GM23248 (cell line): ENCODE measurements at regions not wholly inside any gene's neighbourhood (a gene's known extent, or its start where the extent isn't known, plus 50 kb on each side); places are given as distances from the start of the nearest gene placed in this dataset.

ENCODE experiments used
- DNase-seq: peaks from one replicate; pipeline ENCODE4 v3.0.0-alpha.2; 2015
- H2AFZ ChIP-seq: fragments of 200-600 bp; sonication (generic); 2 replicates; pipeline ENCODE4 v1.6.1; 2016; ENCODE audit warnings: antibody characterized with exemption
- H3F3A ChIP-seq: fragments of 200-600 bp; sonication (generic); 2 replicates; pipeline ENCODE4 v1.6.1; 2016; ENCODE audit warnings: mild to moderate bottlenecking, antibody characterized with exemption, mixed run types; ENCODE audit not compliant: insufficient read depth
- H3K27ac ChIP-seq: fragments of 200-600 bp; sonication (generic); 2 replicates; pipeline ENCODE4 v1.5.1; 2016; ENCODE audit warnings: mild to moderate bottlenecking
- H3K27me3 ChIP-seq: fragments of 200-600 bp; sonication (generic); replicated peaks from 2 replicates; pipeline ENCODE4 v1.6.1; 2016; ENCODE audit warnings: mild to moderate bottlenecking; ENCODE audit not compliant: insufficient read depth
- H3K36me3 ChIP-seq: fragments of 200-600 bp; sonication (generic); 2 replicates; pipeline ENCODE4 v1.6.1; 2016; ENCODE audit warnings: low read depth, mild to moderate bottlenecking
- H3K4me1 ChIP-seq: fragments of 200-600 bp; sonication (generic); 2 replicates; pipeline ENCODE4 v1.6.1; 2016; ENCODE audit warnings: mild to moderate bottlenecking; ENCODE audit not compliant: insufficient read depth
- H3K4me2 ChIP-seq: fragments of 200-600 bp; sonication (generic); one replicate; pipeline ENCODE4 v1.6.1; 2016; ENCODE audit warnings: mild to moderate bottlenecking; ENCODE audit not compliant: unreplicated experiment
- H3K4me3 ChIP-seq: fragments of 200-600 bp; sonication (generic); 2 replicates; pipeline ENCODE4 v1.5.1; 2016; ENCODE audit warnings: mild to moderate bottlenecking
- H3K79me2 ChIP-seq: fragments of 200-600 bp; sonication (generic); 2 replicates; pipeline ENCODE4 v1.6.1; 2016; ENCODE audit warnings: mild to moderate bottlenecking; ENCODE audit not compliant: insufficient read depth
- H3K9ac ChIP-seq: fragments of 200-600 bp; sonication (generic); 2 replicates; pipeline ENCODE4 v1.6.1; 2016; ENCODE audit warnings: mild to moderate bottlenecking
- H3K9me2 ChIP-seq: fragments of 200-600 bp; sonication (generic); 2 replicates; pipeline ENCODE4 v1.6.1; 2016; ENCODE audit warnings: mixed run types, mild to moderate bottlenecking, moderate library complexity; ENCODE audit not compliant: insufficient read depth
- H3K9me3 ChIP-seq: fragments of 200-600 bp; sonication (generic); one replicate; pipeline ENCODE4 v1.6.1; 2017; ENCODE audit warnings: low read depth
- H4K20me1 ChIP-seq: fragments of 200-600 bp; sonication (generic); 2 replicates; pipeline ENCODE4 v1.6.0; 2016; ENCODE audit not compliant: insufficient read depth
- EZH2 ChIP-seq: fragments of 200-600 bp; sonication (generic); IDR thresholded peaks from 2 replicates; pipeline ENCODE4 v1.6.1; 2018; ENCODE audit warnings: antibody characterized with exemption, mild to moderate bottlenecking; ENCODE audit not compliant: insufficient read depth, poor library complexity, severe bottlenecking
- EZH2phosphoT487 ChIP-seq: fragments of 200-600 bp; sonication (generic); IDR thresholded peaks from 2 replicates; pipeline ENCODE4 v1.6.1; 2018; ENCODE audit warnings: antibody characterized with exemption, moderate library complexity, mild to moderate bottlenecking, low read depth; ENCODE audit not compliant: insufficient read depth
- WGBS, 2 experiments: methylation state at CpG; one replicate each; pipeline ENCODE4 v1.1.6; 2015 to 2017; ENCODE audit warnings: low lambda C conversion rate in 2 of 2, low coverage in 1 of 2; ENCODE audit errors: missing lambda C conversion rate in 2 of 2; 5-methylcytosine and 5-hydroxymethylcytosine counted together
- in situ Hi-C: fragments of 300-500 bp; cut with MboI; formaldehyde crosslinking; loops from 2 replicates; pipeline ENCODE4 v1.15.0; 2020

DNA sequence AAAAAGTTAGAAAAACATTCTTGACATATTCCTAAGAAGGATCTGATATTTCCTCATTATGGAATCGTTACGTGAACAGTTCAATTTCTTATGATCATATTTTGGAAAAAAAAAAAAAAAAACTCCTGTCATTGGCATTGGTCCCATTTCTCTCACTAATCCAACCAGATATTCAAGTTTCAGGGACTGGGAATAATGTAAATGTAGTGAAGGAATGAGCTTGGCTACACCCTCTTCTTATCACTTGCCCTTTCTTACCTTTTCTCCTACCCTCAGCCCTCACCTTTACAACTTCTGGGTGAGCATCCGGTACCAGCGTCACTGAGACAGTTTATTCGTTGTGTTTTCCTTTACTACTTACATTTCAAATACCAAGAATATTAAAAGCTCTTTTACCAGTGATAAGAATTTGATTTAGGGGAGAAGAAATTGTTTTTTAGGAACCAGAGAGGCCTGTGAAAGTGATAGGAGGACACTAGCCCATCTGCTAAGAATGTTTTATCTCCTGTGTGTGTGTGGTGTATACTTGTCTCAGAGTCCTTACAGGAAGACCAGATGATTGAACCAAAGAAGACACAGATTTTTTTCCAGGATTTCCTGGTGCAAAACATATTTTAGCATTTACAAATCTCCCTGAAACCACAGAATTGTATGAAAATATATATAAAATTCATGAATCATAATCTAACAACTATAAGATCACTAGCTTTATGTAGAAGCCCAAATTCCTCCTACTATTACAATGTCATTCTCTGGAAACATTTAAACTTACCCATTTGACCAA lies 946.7 kb downstream of the ZPLD1 start:
- H3K9ac ChIP-seq, result no peak overlapping the region
- H4K20me1 ChIP-seq, result no peaks in the 10 kb centered on the region
- H3K4me1 ChIP-seq, result no peaks in the 10 kb centered on the region
- no peak for TF ChIP-seq EZH2phosphoT487
- no peak overlapping the region for H3K27ac ChIP-seq
- no peaks in the 10 kb centered on the region for H3K27me3 ChIP-seq
- no peak overlapping the region for H2AFZ ChIP-seq
- H3K4me2 ChIP-seq, result no peak overlapping the region
- in situ Hi-C loops, result no loop called here
- no peak overlapping the region for H3K4me3 ChIP-seq
- DNase-seq, result no peak
- no peaks in the 10 kb centered on the region for H3K36me3 ChIP-seq
- no peaks in the 10 kb centered on the region for H3K9me3 ChIP-seq
- 45 to 52% methylated on average over 5 of the region's 5 CpGs for WGBS, 2 experiments
- no peaks in the 10 kb centered on the region for H3F3A ChIP-seq
- no peaks in the 10 kb centered on the region for H3K9me2 ChIP-seq
- no peaks in the 10 kb centered on the region for H3K79me2 ChIP-seq

DNA sequence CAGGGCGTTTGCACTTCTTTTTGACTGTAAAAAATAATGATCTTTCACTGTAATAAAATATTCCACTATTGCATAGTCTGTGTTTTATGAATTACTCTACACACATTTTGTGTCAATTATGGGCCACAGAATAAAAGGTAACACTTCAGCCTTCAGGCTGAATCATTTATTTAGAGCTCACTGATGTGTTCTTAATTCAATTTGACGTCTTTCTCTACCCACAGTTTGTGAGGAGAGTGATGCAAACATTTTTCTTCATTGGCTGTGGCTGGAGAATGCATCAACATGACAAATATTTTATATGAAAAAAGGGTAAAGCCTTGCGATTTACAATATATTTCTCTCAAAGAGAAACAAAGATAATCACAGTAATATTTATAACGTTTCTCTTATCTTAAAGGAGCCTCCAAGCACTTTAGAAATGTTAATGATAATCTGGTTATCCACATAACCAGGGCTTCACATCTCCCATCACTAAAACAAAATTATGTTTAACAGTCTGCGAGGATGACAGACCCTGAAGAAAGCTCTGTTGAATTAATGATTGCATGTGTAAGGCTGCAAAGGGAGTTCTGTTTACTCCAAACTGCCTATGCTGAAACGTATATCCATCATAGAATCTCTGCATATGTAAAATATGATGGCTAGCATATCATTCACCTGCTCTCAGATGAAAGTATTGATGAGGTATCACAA lies 951.3 kb downstream of the ZPLD1 start:
- H3K79me2 ChIP-seq, result no peaks in the 10 kb centered on the region
- no peak overlapping the region for H3K4me3 ChIP-seq
- H3K27me3 ChIP-seq, result no peaks in the 10 kb centered on the region
- H3K4me1 ChIP-seq, result no peaks in the 10 kb centered on the region
- no peak overlapping the region for H2AFZ ChIP-seq
- H3K27ac ChIP-seq, result no peak overlapping the region
- no peaks in the 10 kb centered on the region for H4K20me1 ChIP-seq
- H3K4me2 ChIP-seq, result no peak overlapping the region
- WGBS, 2 experiments, result 9 to 13% methylated on average over 6 of the region's 6 CpGs
- no peaks in the 10 kb centered on the region for H3K9me3 ChIP-seq
- H3K9ac ChIP-seq, result no peak overlapping the region
- DNase-seq, result no peak
- H3F3A ChIP-seq, result no peaks in the 10 kb centered on the region
- TF ChIP-seq EZH2phosphoT487 (no peak), EZH2 (no peak)
- no peaks in the 10 kb centered on the region for H3K36me3 ChIP-seq
- in situ Hi-C loops, result no loop called here
- no peaks in the 10 kb centered on the region for H3K9me2 ChIP-seq

DNA sequence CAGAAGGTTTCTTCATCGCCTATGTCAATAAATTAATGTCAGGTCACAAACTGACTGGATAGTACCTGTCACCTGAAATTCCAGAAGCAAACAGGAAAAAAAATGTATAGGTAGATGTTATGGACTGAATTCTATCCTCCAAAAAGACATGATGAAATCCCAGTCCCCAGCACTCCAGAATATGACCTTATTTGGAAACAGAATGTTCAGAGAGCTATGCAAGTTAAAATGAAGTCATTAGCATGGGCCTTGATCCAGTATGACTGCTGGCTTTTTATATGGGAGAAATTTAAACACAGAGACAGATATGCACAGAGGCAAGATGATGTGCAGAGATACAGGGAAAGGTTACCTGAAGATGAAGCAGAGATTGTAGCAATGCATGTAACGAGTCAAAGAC lies 953.4 kb downstream of the ZPLD1 start:
- no peaks in the 10 kb centered on the region for H3F3A ChIP-seq
- H3K27ac ChIP-seq, result no peak overlapping the region
- no peak overlapping the region for H3K4me3 ChIP-seq
- no peak overlapping the region for H2AFZ ChIP-seq
- TF ChIP-seq EZH2 (no peak), EZH2phosphoT487 (no peak)
- no peaks in the 10 kb centered on the region for H3K9me3 ChIP-seq
- H3K36me3 ChIP-seq, result no peaks in the 10 kb centered on the region
- no peaks in the 10 kb centered on the region for H3K4me1 ChIP-seq
- no peak overlapping the region for H3K9ac ChIP-seq
- H3K4me2 ChIP-seq, result no peak overlapping the region
- peak; percentile 0 for DNase-seq
- H3K9me2 ChIP-seq, result no peaks in the 10 kb centered on the region
- WGBS, 2 experiments, result 10 to 19% methylated on average over 2 of the region's 2 CpGs
- H3K79me2 ChIP-seq, result no peaks in the 10 kb centered on the region
- in situ Hi-C loops, result no loop called here
- no peaks in the 10 kb centered on the region for H4K20me1 ChIP-seq
- no peaks in the 10 kb centered on the region for H3K27me3 ChIP-seq

DNA sequence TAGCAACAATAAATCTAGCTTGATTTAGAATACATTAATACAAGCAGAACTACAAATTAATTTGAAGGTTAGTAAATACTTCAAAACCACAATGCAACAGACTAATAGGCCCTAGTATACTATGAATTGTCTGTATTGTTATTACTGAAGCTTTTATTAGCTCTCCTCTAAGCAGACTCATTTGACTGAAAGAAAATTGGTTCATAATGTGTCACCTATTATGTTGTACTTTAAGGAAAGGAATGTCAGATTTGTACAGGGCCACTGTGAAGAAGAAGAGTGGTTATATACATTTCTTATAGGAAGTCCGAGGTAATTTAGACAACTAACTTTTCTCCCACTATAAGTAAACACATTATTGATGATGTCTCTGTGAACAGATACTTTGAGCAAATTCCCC lies 954.5 kb downstream of the ZPLD1 start:
- Histone ChIP-seq H3K9me3 (no peaks in the 10 kb centered on the region), H3K9me2 (no peaks in the 10 kb centered on the region), H3K4me3 (no peak overlapping the region), H4K20me1 (no peaks in the 10 kb centered on the region), H3K79me2 (no peaks in the 10 kb centered on the region), H3F3A (no peaks in the 10 kb centered on the region), H3K9ac (no peak overlapping the region), H3K36me3 (no peaks in the 10 kb centered on the region), H3K27ac (no peak overlapping the region), H2AFZ (no peak overlapping the region), H3K4me1 (no peaks in the 10 kb centered on the region), H3K27me3 (no peaks in the 10 kb centered on the region), H3K4me2 (no peak overlapping the region)
- WGBS, 2 experiments, result 14 to 26% methylated on average over 1 of the region's 1 CpG
- no peak for DNase-seq
- in situ Hi-C loops, result no loop called here
- TF ChIP-seq EZH2phosphoT487, result no peak
- TF ChIP-seq EZH2, result no peak
